Stimulated activated CD8-positive, alpha-beta memory T cell treated with anti-CD3 and anti-CD28 coated beads, Interleukin-15, amount 100 ng/mL, for 1 hour (primary cell): ENCODE measurements at regions not wholly inside any gene's neighbourhood (a gene's known extent, or its start where the extent isn't known, plus 50 kb on each side); places are given as distances from the start of the nearest gene placed in this dataset.

Experiments
- DNase-seq: peaks from one replicate; pipeline ENCODE4 v3.0.0-alpha.2; 2020; ENCODE audit warnings: low read depth

- DNase-seq = no peak
These were observed 201.8 kb upstream of the TPM1 start for GRCh38 chr15:62840526-62841268.

- DNase-seq = no peak
These were observed 201.3 kb upstream of the TPM1 start for GRCh38 chr15:62841269-62841628.

GRCh38 chr15:62841891-62842559 is 200.5 kb upstream of the TPM1 start:
- no peak for DNase-seq

GRCh38 chr15:62843311-62843710 is 199.2 kb upstream of the TPM1 start:
- DNase-seq = no peak

- no peak for DNase-seq
These were observed 197.8 kb upstream of the TPM1 start for GRCh38 chr15:62844564-62845240.

GRCh38 chr15:62845241-62846126 is 197.1 kb upstream of the TPM1 start:
- DNase-seq = no peak

- no peak for DNase-seq
These were observed 196.3 kb upstream of the TPM1 start for GRCh38 chr15:62846131-62846804.

GRCh38 chr15:62846805-62847495 is 195.6 kb upstream of the TPM1 start:
- no peak for DNase-seq

- DNase-seq = no peak
These were observed 194.6 kb upstream of the TPM1 start for GRCh38 chr15:62847900-62848489.

GRCh38 chr15:62848632-62849050 is 193.9 kb upstream of the TPM1 start:
- no peak for DNase-seq

GRCh38 chr15:62849316-62850106 is 193.0 kb upstream of the TPM1 start:
- DNase-seq = no peak

- no peak for DNase-seq
These were observed 192.2 kb upstream of the TPM1 start for GRCh38 chr15:62850318-62850717.

GRCh38 chr15:62850791-62851291 is 191.7 kb upstream of the TPM1 start:
- no peak for DNase-seq

GRCh38 chr15:62853114-62853840 is 189.3 kb upstream of the TPM1 start:
- DNase-seq = no peak

- DNase-seq = no peak
These were observed 188.7 kb upstream of the TPM1 start for GRCh38 chr15:62853841-62854225.

GRCh38 chr15:62854420-62855084 is 188.0 kb upstream of the TPM1 start:
- DNase-seq = no peak

GRCh38 chr15:62855085-62855476 is 187.5 kb upstream of the TPM1 start:
- no peak for DNase-seq

- no peak for DNase-seq
These were observed 185.9 kb upstream of the TPM1 start for GRCh38 chr15:62856466-62857246.
